Neural cell (in vitro differentiated cells): ENCODE measurements at regions not wholly inside any gene's neighbourhood (a gene's known extent, or its start where the extent isn't known, plus 50 kb on each side); places are given as distances from the start of the nearest gene placed in this dataset.

Source experiments
- H2AFZ ChIP-seq: fragments of 200-600, 300-800 bp; sonication (generic), shearing (Covaris generic); 2 replicates; pipeline ENCODE4 v1.6.0; 2014; ENCODE audit warnings: low read depth, mild to moderate bottlenecking, antibody characterized with exemption, low read length, moderate library complexity
- H3F3A ChIP-seq: fragments of 200-600 bp; shearing (Covaris generic); 2 replicates; pipeline ENCODE4 v1.6.1; 2016; ENCODE audit warnings: mild to moderate bottlenecking, moderate library complexity, mixed read lengths, antibody characterized with exemption, low read length; ENCODE audit not compliant: insufficient read depth, poor library complexity, severe bottlenecking
- H3K27ac ChIP-seq: fragments of 200-600, 300-800 bp; sonication (generic), shearing (Covaris generic); 2 replicates; pipeline ENCODE4 v1.5.1; 2014; ENCODE audit warnings: mild to moderate bottlenecking, low read length, moderate library complexity
- H3K27me3 ChIP-seq: fragments of 300-800, 200-600 bp; sonication (generic), shearing (Covaris generic); 2 replicates; pipeline ENCODE4 v1.6.0; 2014; ENCODE audit warnings: mild to moderate bottlenecking, low read depth, low read length, moderate library complexity; ENCODE audit not compliant: insufficient read depth
- H3K36me3 ChIP-seq: fragments of 300-800, 200-600 bp; sonication (generic), shearing (Covaris generic); 2 replicates; pipeline ENCODE4 v1.5.1; 2014; ENCODE audit warnings: mild to moderate bottlenecking, antibody characterized with exemption, low read length, moderate library complexity; ENCODE audit not compliant: insufficient read depth
- H3K4me2 ChIP-seq: fragments of 300-800, 200-600 bp; sonication (generic), shearing (Covaris generic); 2 replicates; pipeline ENCODE4 v1.6.0; 2014; ENCODE audit warnings: mild to moderate bottlenecking, low read length
- H3K4me3 ChIP-seq: fragments of 300-800, 200-600 bp; sonication (generic), shearing (Covaris generic); 2 replicates; pipeline ENCODE4 v1.5.1; 2014; ENCODE audit warnings: mild to moderate bottlenecking, low read length, moderate library complexity
- H3K79me2 ChIP-seq: fragments of 200-600 bp; shearing (Covaris generic); replicated peaks from 2 replicates; pipeline ENCODE4 v1.6.0; 2014; ENCODE audit warnings: mild to moderate bottlenecking, low read length, moderate library complexity; ENCODE audit not compliant: insufficient read depth
- H3K9ac ChIP-seq: fragments of 300-800, 200-600 bp; sonication (generic), shearing (Covaris generic); 2 replicates; pipeline ENCODE4 v1.6.1; 2016; ENCODE audit warnings: mild to moderate bottlenecking, low read length, mixed read lengths
- H3K9me2 ChIP-seq: fragments of 200-600 bp; shearing (Covaris generic); 2 replicates; pipeline ENCODE4 v1.6.1; 2016; ENCODE audit warnings: mild to moderate bottlenecking, low read length, mixed read lengths; ENCODE audit not compliant: insufficient read depth
- H3K9me3 ChIP-seq: fragments of 200-600, 300-800 bp; sonication (generic), shearing (Covaris generic); 2 replicates; pipeline ENCODE4 v1.6.1; 2016; ENCODE audit warnings: mild to moderate bottlenecking, mixed run types, low read length, moderate library complexity, mixed read lengths
- H4K20me1 ChIP-seq: fragments of 200-600 bp; shearing (Covaris generic); 2 replicates; pipeline ENCODE4 v1.6.1; 2016; ENCODE audit warnings: mild to moderate bottlenecking, mixed run types; ENCODE audit not compliant: insufficient read depth
- CTCF ChIP-seq: fragments of 450-650 bp; IDR thresholded peaks from 2 replicates; pipeline ENCODE4 v1.5.1; 2014; ENCODE audit warnings: antibody characterized with exemption, mild to moderate bottlenecking, moderate library complexity; ENCODE audit not compliant: poor library complexity, severe bottlenecking
- EP300 ChIP-seq: fragments of 450-650 bp; conservative IDR thresholded peaks from 2 replicates; pipeline ENCODE4 v1.6.1; 2014; ENCODE audit warnings: antibody characterized with exemption, mild to moderate bottlenecking, moderate library complexity; ENCODE audit not compliant: poor library complexity, severe bottlenecking
- EZH2 ChIP-seq: fragments of 200-600, 300-800 bp; shearing (Covaris generic), sonication (generic); IDR thresholded peaks from 2 replicates; pipeline ENCODE4 v1.6.1; 2014; ENCODE audit warnings: antibody characterized with exemption, low read length, borderline replicate concordance, mild to moderate bottlenecking; ENCODE audit not compliant: insufficient read depth, poor library complexity, severe bottlenecking
- MXI1 ChIP-seq: fragments of 450-650 bp; conservative IDR thresholded peaks from 2 replicates; pipeline ENCODE4 v1.6.1; 2014; ENCODE audit warnings: antibody characterized with exemption, mild to moderate bottlenecking; ENCODE audit not compliant: poor library complexity, severe bottlenecking
- POLR2AphosphoS5 ChIP-seq: IDR thresholded peaks from 2 replicates; pipeline ENCODE4 v1.6.1; 2012
- RAD21 ChIP-seq: fragments of 450-650 bp; conservative IDR thresholded peaks from 2 replicates; pipeline ENCODE4 v1.6.1; 2014; ENCODE audit warnings: antibody characterized with exemption, mild to moderate bottlenecking, moderate library complexity
- REST ChIP-seq: IDR thresholded peaks from 2 replicates; pipeline ENCODE4 v1.6.1; 2012; ENCODE audit warnings: borderline replicate concordance
- SMC3 ChIP-seq: fragments of 450-650 bp; conservative IDR thresholded peaks from 2 replicates; pipeline ENCODE4 v1.6.1; 2014; ENCODE audit warnings: antibody characterized with exemption, mild to moderate bottlenecking, moderate library complexity; ENCODE audit not compliant: poor library complexity
- TAF1 ChIP-seq: IDR thresholded peaks from 2 replicates; pipeline ENCODE4 v1.6.1; 2012; ENCODE audit warnings: low read depth

GRCh38 chr3:139263798-139264197 lies 80.0 kb upstream of the MRPS22 start:
- TF ChIP-seq SMC3 (no peak), TAF1 (no peak), MXI1 (no peak), REST (no peak)
- Histone ChIP-seq H3K4me3 (no peak overlapping the region), H3F3A (no peaks in the 10 kb centered on the region), H3K27me3 (no peaks in the 10 kb centered on the region), H3K4me2 (no peak overlapping the region), H3K9me2 (no peaks in the 10 kb centered on the region), H3K9me3 (no peaks in the 10 kb centered on the region), H3K79me2 (no peaks in the 10 kb centered on the region), H3K36me3 (no peaks in the 10 kb centered on the region), H3K9ac (no peak overlapping the region), H4K20me1 (no peaks in the 10 kb centered on the region), H2AFZ (no peak overlapping the region), H3K27ac (no peak overlapping the region)

- no peaks in the 10 kb centered on the region for H3K9me3 ChIP-seq
- no peak for TF ChIP-seq CTCF
- TF ChIP-seq EZH2 = no peak
- no peak for TF ChIP-seq RAD21
- no peak for TF ChIP-seq MXI1
- TF ChIP-seq TAF1 = no peak
- TF ChIP-seq POLR2AphosphoS5 = no peak
- no peak for TF ChIP-seq SMC3
- TF ChIP-seq EP300 = no peak
- no peak for TF ChIP-seq REST
- no peak overlapping the region for H3K4me3 ChIP-seq
- no peaks in the 10 kb centered on the region for H3F3A ChIP-seq
- H3K27me3 ChIP-seq = no peaks in the 10 kb centered on the region
- H3K27ac ChIP-seq = no peak overlapping the region
- H4K20me1 ChIP-seq = no peaks in the 10 kb centered on the region
- H2AFZ ChIP-seq = no peak overlapping the region
- H3K4me2 ChIP-seq = no peak overlapping the region
- H3K9ac ChIP-seq = no peak overlapping the region
- H3K79me2 ChIP-seq = no peaks in the 10 kb centered on the region
- H3K36me3 ChIP-seq = no peaks in the 10 kb centered on the region
- H3K9me2 ChIP-seq = no peaks in the 10 kb centered on the region
Measured at GRCh38 chr3:139264375-139264774, 79.4 kb upstream of the MRPS22 start.
